HG03469 (cell line): ENCODE measurements at regions not wholly inside any gene's neighbourhood (a gene's known extent, or its start where the extent isn't known, plus 50 kb on each side); places are given as distances from the start of the nearest gene placed in this dataset.
A peak's percentile ranks its signal among the peaks of the same experiment; 100 is the strongest.
"Not testable (repeated sequence)": the region's sequence is repeated elsewhere in the genome, so short reads cannot be mapped to it uniquely, and the experiment has no call there.

ENCODE experiments used
- ATAC-seq: cut with Tn5 transposase; IDR thresholded peaks from one replicate; pipeline ENCODE4 v1.9.1; 2021; ENCODE audit warnings: mild to moderate bottlenecking, moderate library complexity, moderate number of reproducible peaks; ENCODE audit not compliant: unreplicated experiment

DNA sequence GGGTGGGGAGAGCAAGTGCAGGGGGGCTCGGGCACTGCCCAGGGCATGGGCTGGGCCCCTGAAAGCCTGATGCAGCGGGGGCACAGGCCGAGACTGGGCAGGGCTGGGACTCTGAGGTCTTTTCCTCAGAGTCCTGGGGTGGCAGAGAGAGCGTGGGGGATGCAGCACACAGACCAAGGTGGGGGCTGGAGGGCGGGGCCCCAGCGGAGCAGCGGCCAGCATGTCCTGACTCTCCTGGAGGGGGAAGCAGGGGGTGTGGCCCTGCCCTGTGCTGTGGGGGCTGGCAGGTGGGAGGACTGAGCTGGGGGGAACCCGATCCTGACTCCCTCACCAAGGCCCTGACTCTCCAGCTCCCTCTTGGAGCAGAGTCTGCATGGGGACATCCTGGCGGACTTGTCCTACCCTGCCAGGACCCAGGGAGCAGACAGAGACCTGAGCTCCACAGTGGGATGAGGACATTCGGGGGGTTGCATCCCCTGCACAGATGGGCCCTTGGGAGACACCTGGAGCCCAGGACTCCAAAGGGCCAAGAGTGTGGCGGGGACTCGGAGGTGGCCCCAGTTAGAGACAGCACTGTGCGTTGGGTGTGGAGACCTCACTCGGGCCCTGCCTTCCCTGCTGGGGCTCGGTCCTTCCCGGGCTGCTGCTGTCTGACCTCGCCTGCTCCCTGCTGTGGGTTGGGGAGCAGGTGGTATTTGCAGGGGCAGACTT, 326.1 kb downstream of the TMEM121 start:
- no peak for ATAC-seq

- ATAC-seq, result no peak
Measured at GRCh38 chr14:105853089-105853906, 326.9 kb downstream of the TMEM121 start.

DNA sequence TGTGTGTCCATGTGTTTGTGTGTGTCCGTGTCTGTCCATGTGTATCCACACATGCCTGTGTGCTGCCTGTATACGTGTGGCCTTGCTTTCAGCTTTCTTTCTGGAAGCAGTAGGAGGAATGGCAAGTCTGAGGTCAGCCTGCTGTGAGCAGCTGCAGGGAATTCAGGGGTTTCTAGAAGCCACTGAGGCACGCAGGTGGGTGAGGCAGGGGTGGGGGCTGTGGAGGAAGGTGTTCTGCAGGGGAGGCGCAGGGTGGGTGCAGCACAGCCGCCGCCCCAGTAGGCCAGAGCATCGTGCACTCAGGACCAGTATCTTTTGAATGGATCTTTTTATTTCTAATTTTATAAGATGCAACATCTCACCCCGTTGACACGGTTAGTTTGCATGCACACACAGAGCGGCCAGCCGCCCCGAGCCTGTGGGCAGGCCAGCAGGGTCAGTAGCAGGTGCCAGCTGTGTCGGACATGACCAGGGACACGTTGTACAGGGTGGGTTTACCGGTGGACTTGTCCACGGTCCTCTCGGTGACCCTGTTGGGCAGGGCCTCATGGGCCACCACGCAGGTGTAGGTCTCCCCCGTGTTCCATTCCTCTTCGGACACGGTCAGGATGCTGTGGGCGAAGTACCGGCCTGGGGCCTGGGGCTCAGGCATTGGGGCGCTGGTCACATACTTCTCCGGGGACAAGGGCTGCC, 327.7 kb downstream of the TMEM121 start:
- ATAC-seq, result no peak

GRCh38 chr14:105854600-105855245, 328.3 kb downstream of the TMEM121 start:
- ATAC-seq, result no peak

DNA sequence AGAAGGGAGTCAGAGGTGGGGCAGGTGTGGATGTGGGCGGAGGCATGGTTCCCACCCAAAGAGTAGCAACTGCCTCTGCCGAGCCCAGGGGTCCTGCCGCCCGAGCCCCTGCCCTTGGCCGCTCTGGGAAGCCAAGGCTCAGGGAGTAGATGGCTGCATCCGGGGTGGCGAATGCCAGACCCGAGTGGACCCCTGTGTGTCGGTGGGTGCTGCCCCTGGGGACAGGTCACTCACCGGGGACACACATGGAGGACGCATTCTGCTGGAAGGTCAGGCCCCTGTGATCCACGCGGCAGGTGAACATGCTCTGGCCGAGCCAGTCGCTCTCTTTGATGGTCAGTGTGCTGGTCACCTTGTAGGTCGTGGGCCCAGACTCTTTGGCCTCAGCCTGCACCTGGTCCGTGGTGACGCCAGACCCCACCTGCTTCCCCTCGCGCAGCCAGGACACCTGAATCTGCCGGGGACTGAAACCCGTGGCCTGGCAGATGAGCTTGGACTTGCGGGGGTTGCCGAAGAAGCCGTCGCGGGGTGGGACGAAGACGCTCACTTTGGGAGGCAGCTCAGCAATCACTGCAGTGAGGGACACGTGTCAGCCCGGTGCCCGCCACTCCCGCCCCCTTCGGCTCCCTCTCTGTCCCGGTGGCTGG, 329.0 kb downstream of the TMEM121 start:
- ATAC-seq, result no peak

DNA sequence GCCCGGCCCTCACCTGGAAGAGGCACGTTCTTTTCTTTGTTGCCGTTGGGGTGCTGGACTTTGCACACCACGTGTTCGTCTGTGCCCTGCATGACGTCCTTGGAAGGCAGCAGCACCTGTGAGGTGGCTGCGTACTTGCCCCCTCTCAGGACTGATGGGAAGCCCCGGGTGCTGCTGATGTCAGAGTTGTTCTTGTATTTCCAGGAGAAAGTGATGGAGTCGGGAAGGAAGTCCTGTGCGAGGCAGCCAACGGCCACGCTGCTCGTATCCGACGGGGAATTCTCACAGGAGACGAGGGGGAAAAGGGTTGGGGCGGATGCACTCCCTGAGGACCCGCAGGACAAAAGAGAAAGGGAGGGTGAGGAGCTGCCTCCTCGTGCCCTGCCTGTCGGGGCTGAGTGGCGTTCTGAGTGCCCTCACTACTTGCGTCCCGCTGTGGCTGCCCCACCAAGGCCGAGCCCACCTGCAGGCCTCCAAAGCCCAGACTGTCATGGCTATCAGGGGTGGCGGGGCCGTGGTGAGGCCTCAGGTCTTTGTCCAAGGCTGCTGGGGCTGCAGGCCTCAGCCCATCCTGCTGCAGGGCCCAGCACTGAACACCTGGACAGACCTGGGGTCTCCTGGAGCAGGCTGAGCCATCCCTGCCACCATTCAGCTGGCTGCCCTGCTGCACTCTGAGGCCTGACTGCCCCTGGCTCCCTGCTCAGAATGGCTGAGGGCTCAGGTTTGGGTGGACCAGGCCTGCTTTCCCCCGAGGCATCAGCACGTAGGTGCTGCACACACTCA, 329.7 kb downstream of the TMEM121 start:
- ATAC-seq, result no peak

GRCh38 chr14:105856676-105857219, 330.4 kb downstream of the TMEM121 start:
- no peak for ATAC-seq

- no peak for ATAC-seq
Measured at GRCh38 chr14:105857220-105857825, 330.9 kb downstream of the TMEM121 start.

GRCh38 chr14:105857826-105858675, 331.7 kb downstream of the TMEM121 start:
- ATAC-seq, result no peak

GRCh38 chr14:105858676-105859025, 332.3 kb downstream of the TMEM121 start:
- ATAC-seq, result no peak

- not testable (repeated sequence) for ATAC-seq
Measured at GRCh38 chr14:105859073-105859716, 332.8 kb downstream of the TMEM121 start.

DNA sequence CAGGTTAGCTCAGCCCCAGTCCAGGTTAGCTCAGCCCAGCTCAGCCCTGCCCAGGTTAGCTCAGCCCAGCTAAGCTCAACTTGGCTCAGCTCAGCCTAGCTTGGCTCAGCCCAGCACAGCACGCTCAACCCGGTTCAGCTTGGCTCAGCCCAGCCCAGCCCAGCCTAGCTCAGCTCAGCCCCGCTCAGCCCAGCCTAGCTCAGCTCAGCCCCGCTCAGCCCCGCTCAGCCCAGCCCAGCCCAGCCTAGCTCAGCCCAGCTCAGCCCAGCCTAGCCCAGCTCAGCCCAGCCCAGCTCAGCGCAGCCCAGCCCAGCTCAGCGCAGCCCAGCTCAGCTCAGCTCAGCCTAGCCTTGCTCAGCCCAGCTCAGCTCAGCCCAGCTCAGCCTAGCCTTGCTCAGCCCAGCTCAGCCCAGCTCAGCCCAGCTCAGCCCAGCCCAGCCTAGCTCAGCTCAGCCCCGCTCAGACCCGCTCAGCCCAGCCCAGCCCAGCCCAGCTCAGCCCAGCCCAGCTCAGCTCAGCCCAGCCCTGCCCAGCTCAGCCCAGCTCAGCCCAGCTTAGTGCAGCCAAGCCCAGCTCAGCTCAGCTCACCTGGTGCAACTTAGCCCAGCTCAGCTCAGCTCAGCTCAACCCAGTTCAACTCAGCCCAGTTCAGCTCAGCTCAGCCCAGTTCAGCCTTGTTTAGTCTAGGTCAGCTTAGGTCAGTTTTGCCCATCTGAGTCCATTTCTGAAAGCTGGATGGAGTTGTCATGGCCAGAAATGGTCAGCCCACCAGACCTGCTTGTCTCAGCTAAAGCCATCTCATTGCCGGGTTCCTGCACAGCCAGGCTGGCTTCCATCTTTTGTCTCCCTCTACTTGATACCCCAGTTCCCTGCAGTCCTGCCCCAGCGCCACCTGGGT, 333.6 kb downstream of the TMEM121 start:
- ATAC-seq, result no peak

DNA sequence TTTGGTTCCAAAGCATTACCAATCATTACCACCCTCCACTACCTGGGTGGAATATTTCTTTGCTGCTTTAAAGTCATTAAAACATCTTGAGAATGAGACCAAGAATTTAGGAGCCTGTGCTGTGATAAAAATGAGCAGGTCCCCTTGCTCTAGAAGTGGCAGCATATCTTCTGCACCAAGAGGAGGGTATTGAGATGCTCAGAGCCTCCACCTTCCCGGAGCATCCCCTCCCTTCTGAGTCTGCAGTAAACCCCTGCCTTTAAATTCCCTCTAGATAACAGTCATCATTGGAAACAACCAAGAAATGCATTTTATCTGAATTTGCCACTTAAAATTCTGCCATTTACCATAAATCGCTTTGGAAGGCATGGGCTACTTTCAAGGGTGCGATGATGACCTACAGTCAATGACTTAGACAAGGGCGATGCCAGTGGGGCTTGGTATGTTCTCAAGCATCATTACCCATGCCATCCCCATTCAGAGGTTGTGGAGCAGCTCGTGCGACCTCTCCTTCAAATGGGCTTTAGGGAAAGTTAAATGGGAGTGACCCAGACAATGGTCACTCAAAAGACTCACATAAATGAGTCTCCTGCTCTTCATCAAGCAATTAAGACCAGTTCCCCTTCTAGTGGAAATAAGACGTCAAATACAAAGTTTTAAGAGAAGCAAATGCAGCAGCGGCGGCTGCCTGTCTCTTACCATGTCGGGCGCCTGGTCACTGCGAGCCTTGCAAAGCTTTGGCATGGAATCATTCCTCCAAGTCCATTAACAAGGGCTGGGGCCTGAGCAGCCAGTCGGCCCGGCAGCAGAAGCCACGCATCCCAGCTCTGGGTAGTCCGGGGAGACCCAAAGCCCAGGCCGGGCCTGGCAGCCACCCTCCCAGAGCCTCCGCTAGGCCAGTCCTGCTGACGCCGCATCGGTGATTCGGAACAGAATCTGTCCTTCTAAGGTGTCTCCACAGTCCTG, 334.5 kb downstream of the TMEM121 start:
- no peak for ATAC-seq

DNA sequence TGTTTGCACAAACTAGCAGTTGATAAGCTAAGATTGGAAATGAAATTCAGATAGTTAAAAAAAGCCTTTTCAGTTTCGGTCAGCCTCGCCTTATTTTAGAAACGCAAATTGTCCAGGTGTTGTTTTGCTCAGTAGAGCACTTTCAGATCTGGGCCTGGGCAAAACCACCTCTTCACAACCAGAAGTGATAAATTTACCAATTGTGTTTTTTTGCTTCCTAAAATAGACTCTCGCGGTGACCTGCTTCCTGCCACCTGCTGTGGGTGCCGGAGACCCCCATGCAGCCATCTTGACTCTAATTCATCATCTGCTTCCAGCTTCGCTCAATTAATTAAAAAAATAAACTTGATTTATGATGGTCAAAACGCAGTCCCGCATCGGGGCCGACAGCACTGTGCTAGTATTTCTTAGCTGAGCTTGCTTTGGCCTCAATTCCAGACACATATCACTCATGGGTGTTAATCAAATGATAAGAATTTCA, 335.6 kb downstream of the TMEM121 start:
- ATAC-seq, result peak; percentile 53

DNA sequence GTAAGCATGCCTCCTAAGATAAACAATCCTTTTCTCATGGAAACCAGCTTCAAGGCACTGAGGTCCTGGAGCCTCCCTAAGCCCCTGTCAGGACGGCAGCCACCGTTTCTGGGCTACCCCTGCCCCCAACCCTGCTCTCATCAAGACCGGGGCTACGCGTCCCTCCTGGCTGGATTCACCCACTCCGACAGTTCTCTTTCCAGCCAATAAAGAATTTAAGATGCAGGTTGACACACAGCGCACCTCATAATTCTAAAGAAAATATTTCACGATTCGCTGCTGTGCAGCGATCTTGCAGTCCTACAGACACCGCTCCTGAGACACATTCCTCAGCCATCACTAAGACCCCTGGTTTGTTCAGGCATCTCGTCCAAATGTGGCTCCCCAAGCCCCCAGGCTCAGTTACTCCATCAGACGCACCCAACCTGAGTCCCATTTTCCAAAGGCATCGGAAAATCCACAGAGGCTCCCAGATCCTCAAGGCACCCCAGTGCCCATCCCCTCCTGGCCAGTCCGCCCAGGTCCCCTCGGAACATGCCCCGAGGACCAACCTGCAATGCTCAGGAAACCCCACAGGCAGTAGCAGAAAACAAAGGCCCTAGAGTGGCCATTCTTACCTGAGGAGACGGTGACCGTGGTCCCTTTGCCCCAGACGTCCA, 336.3 kb downstream of the TMEM121 start:
- ATAC-seq, result no peak
